ENCODE measurements at regions not wholly inside any gene's neighbourhood (a gene's known extent, or its start where the extent isn't known, plus 50 kb on each side); places are given as distances from the start of the nearest gene placed in this dataset.

GRCh38 chr9:79131246-79131774 lies 440.5 kb upstream of the TLE4 start:
- no peak overlapping the region for H3K27ac ChIP-seq (ENCODE audit: insufficient read depth, low read length, poor library complexity, severe bottlenecking)
- H3K27me3 ChIP-seq (replicated peaks; ENCODE audit: control insufficient read depth, insufficient read depth, low read length, poor library complexity, severe bottlenecking) = no peaks in the 10 kb centered on the region
- H3K4me3 ChIP-seq (ENCODE audit: insufficient read depth, low read depth, low read length, poor library complexity, severe bottlenecking) = no peak overlapping the region
- H3K36me3 ChIP-seq (ENCODE audit: control insufficient read depth, insufficient read depth, low read length) = no peaks in the 10 kb centered on the region
- no peak for DNase-seq
- no peaks in the 10 kb centered on the region for H3K9me3 ChIP-seq (ENCODE audit: control insufficient read depth, low read length)
- H3K4me1 ChIP-seq (ENCODE audit: control insufficient read depth, insufficient read depth, low read length, poor library complexity, severe bottlenecking) = no peaks in the 10 kb centered on the region

- no peaks in the 10 kb centered on the region for H3K36me3 ChIP-seq (ENCODE audit: control insufficient read depth, insufficient read depth, low read length)
- no peak overlapping the region for H3K4me3 ChIP-seq (ENCODE audit: insufficient read depth, low read depth, low read length, poor library complexity, severe bottlenecking)
- no peak overlapping the region for H3K27ac ChIP-seq (ENCODE audit: insufficient read depth, low read length, poor library complexity, severe bottlenecking)
- H3K4me1 ChIP-seq (ENCODE audit: control insufficient read depth, insufficient read depth, low read length, poor library complexity, severe bottlenecking) = no peaks in the 10 kb centered on the region
- H3K27me3 ChIP-seq (replicated peaks; ENCODE audit: control insufficient read depth, insufficient read depth, low read length, poor library complexity, severe bottlenecking) = no peaks in the 10 kb centered on the region
- DNase-seq = no peak
- no peaks in the 10 kb centered on the region for H3K9me3 ChIP-seq (ENCODE audit: control insufficient read depth, low read length)
Measured at GRCh38 chr9:79131824-79132377, 439.9 kb upstream of the TLE4 start.

GRCh38 chr9:79134654-79135053 lies 437.1 kb upstream of the TLE4 start:
- no peaks in the 10 kb centered on the region for H3K36me3 ChIP-seq (ENCODE audit: control insufficient read depth, insufficient read depth, low read length)
- no peaks in the 10 kb centered on the region for H3K27me3 ChIP-seq (replicated peaks; ENCODE audit: control insufficient read depth, insufficient read depth, low read length, poor library complexity, severe bottlenecking)
- H3K27ac ChIP-seq (ENCODE audit: insufficient read depth, low read length, poor library complexity, severe bottlenecking) = no peak overlapping the region
- H3K4me3 ChIP-seq (ENCODE audit: insufficient read depth, low read depth, low read length, poor library complexity, severe bottlenecking) = no peak overlapping the region
- no peak for DNase-seq
- H3K4me1 ChIP-seq (ENCODE audit: control insufficient read depth, insufficient read depth, low read length, poor library complexity, severe bottlenecking) = no peaks in the 10 kb centered on the region
- H3K9me3 ChIP-seq (ENCODE audit: control insufficient read depth, low read length) = no peaks in the 10 kb centered on the region

GRCh38 chr9:79135681-79136415 lies 435.9 kb upstream of the TLE4 start:
- Histone ChIP-seq H3K4me3 (ENCODE audit: insufficient read depth, low read depth, low read length, poor library complexity, severe bottlenecking) (no peak overlapping the region), H3K9me3 (ENCODE audit: control insufficient read depth, low read length) (no peaks in the 10 kb centered on the region), H3K27ac (ENCODE audit: insufficient read depth, low read length, poor library complexity, severe bottlenecking) (no peak overlapping the region), H3K4me1 (ENCODE audit: control insufficient read depth, insufficient read depth, low read length, poor library complexity, severe bottlenecking) (no peaks in the 10 kb centered on the region), H3K27me3 (replicated peaks; ENCODE audit: control insufficient read depth, insufficient read depth, low read length, poor library complexity, severe bottlenecking) (no peaks in the 10 kb centered on the region), H3K36me3 (ENCODE audit: control insufficient read depth, insufficient read depth, low read length) (no peaks in the 10 kb centered on the region)
- DNase-seq = no peak

GRCh38 chr9:79140751-79141150 lies 431.0 kb upstream of the TLE4 start:
- Histone ChIP-seq H3K27ac (ENCODE audit: insufficient read depth, low read length, poor library complexity, severe bottlenecking) (no peak overlapping the region), H3K4me1 (ENCODE audit: control insufficient read depth, insufficient read depth, low read length, poor library complexity, severe bottlenecking) (no peaks in the 10 kb centered on the region), H3K27me3 (replicated peaks; ENCODE audit: control insufficient read depth, insufficient read depth, low read length, poor library complexity, severe bottlenecking) (no peaks in the 10 kb centered on the region), H3K9me3 (ENCODE audit: control insufficient read depth, low read length) (no peaks in the 10 kb centered on the region), H3K4me3 (ENCODE audit: insufficient read depth, low read depth, low read length, poor library complexity, severe bottlenecking) (no peak overlapping the region), H3K36me3 (ENCODE audit: control insufficient read depth, insufficient read depth, low read length) (no peaks in the 10 kb centered on the region)
- no peak for DNase-seq

GRCh38 chr9:79143211-79143610 lies 428.6 kb upstream of the TLE4 start:
- Histone ChIP-seq H3K4me3 (ENCODE audit: insufficient read depth, low read depth, low read length, poor library complexity, severe bottlenecking) (no peak overlapping the region), H3K9me3 (ENCODE audit: control insufficient read depth, low read length) (no peaks in the 10 kb centered on the region), H3K36me3 (ENCODE audit: control insufficient read depth, insufficient read depth, low read length) (no peaks in the 10 kb centered on the region), H3K4me1 (ENCODE audit: control insufficient read depth, insufficient read depth, low read length, poor library complexity, severe bottlenecking) (no peaks in the 10 kb centered on the region), H3K27me3 (replicated peaks; ENCODE audit: control insufficient read depth, insufficient read depth, low read length, poor library complexity, severe bottlenecking) (no peaks in the 10 kb centered on the region), H3K27ac (ENCODE audit: insufficient read depth, low read length, poor library complexity, severe bottlenecking) (no peak overlapping the region)
- no peak for DNase-seq

GRCh38 chr9:79145442-79145841 lies 426.3 kb upstream of the TLE4 start:
- no peak overlapping the region for H3K4me3 ChIP-seq (ENCODE audit: insufficient read depth, low read depth, low read length, poor library complexity, severe bottlenecking)
- no peak overlapping the region for H3K27ac ChIP-seq (ENCODE audit: insufficient read depth, low read length, poor library complexity, severe bottlenecking)

GRCh38 chr9:79149585-79149984 lies 422.2 kb upstream of the TLE4 start:
- no peaks in the 10 kb centered on the region for H3K36me3 ChIP-seq (ENCODE audit: control insufficient read depth, insufficient read depth, low read length)
- no peaks in the 10 kb centered on the region for H3K9me3 ChIP-seq (ENCODE audit: control insufficient read depth, low read length)
- H3K27ac ChIP-seq (ENCODE audit: insufficient read depth, low read length, poor library complexity, severe bottlenecking) = no peak overlapping the region
- no peaks in the 10 kb centered on the region for H3K4me1 ChIP-seq (ENCODE audit: control insufficient read depth, insufficient read depth, low read length, poor library complexity, severe bottlenecking)
- H3K27me3 ChIP-seq (replicated peaks; ENCODE audit: control insufficient read depth, insufficient read depth, low read length, poor library complexity, severe bottlenecking) = no peaks in the 10 kb centered on the region
- DNase-seq = no peak
- H3K4me3 ChIP-seq (ENCODE audit: insufficient read depth, low read depth, low read length, poor library complexity, severe bottlenecking) = no peak overlapping the region

More at GRCh38 chr9:79145442-79145841, 426.3 kb upstream of the TLE4 start:
- Histone ChIP-seq H3K27me3 (replicated peaks; ENCODE audit: control insufficient read depth, insufficient read depth, low read length, poor library complexity, severe bottlenecking) (no peaks in the 10 kb centered on the region), H3K36me3 (ENCODE audit: control insufficient read depth, insufficient read depth, low read length) (no peaks in the 10 kb centered on the region), H3K9me3 (ENCODE audit: control insufficient read depth, low read length) (no peaks in the 10 kb centered on the region), H3K4me1 (ENCODE audit: control insufficient read depth, insufficient read depth, low read length, poor library complexity, severe bottlenecking) (no peaks in the 10 kb centered on the region)
- no peak for DNase-seq

- H3K4me3 ChIP-seq (ENCODE audit: insufficient read depth, low read depth, low read length, poor library complexity, severe bottlenecking) = no peak overlapping the region
- no peaks in the 10 kb centered on the region for H3K4me1 ChIP-seq (ENCODE audit: control insufficient read depth, insufficient read depth, low read length, poor library complexity, severe bottlenecking)
- H3K27ac ChIP-seq (ENCODE audit: insufficient read depth, low read length, poor library complexity, severe bottlenecking) = no peak overlapping the region
- DNase-seq = no peak
- no peaks in the 10 kb centered on the region for H3K27me3 ChIP-seq (replicated peaks; ENCODE audit: control insufficient read depth, insufficient read depth, low read length, poor library complexity, severe bottlenecking)
- H3K9me3 ChIP-seq (ENCODE audit: control insufficient read depth, low read length) = no peaks in the 10 kb centered on the region
- no peaks in the 10 kb centered on the region for H3K36me3 ChIP-seq (ENCODE audit: control insufficient read depth, insufficient read depth, low read length)
Measured at GRCh38 chr9:79151791-79152190, 420.0 kb upstream of the TLE4 start.

GRCh38 chr9:79152306-79152705 lies 419.5 kb upstream of the TLE4 start:
- DNase-seq = no peak
- Histone ChIP-seq H3K9me3 (ENCODE audit: control insufficient read depth, low read length) (no peaks in the 10 kb centered on the region), H3K4me3 (ENCODE audit: insufficient read depth, low read depth, low read length, poor library complexity, severe bottlenecking) (no peak overlapping the region), H3K36me3 (ENCODE audit: control insufficient read depth, insufficient read depth, low read length) (no peaks in the 10 kb centered on the region), H3K27me3 (replicated peaks; ENCODE audit: control insufficient read depth, insufficient read depth, low read length, poor library complexity, severe bottlenecking) (no peaks in the 10 kb centered on the region), H3K27ac (ENCODE audit: insufficient read depth, low read length, poor library complexity, severe bottlenecking) (no peak overlapping the region), H3K4me1 (ENCODE audit: control insufficient read depth, insufficient read depth, low read length, poor library complexity, severe bottlenecking) (no peaks in the 10 kb centered on the region)
